SK-N-SH treated with all-trans-retinoic acid at 6 μM for 48 hours (cell line): ENCODE measurements at regions not wholly inside any gene's neighbourhood (a gene's known extent, or its start where the extent isn't known, plus 50 kb on each side); places are given as distances from the start of the nearest gene placed in this dataset.

ENCODE experiments used
- CSDC2 ChIP-seq: fragments of 250-450 bp; sonication (Bioruptor Pico); IDR thresholded peaks from 2 replicates; pipeline ENCODE4 v1.5.0; 2020; ENCODE audit warnings: mild to moderate bottlenecking, moderate library complexity
- ISL1 ChIP-seq: fragments of 250-450 bp; sonication (Bioruptor Pico); IDR thresholded peaks from 2 replicates; pipeline ENCODE4 v2.1.2; 2022; ENCODE audit warnings: mild to moderate bottlenecking, moderate library complexity
- PPARA ChIP-seq: fragments of 250-450 bp; sonication (Bioruptor Pico); IDR thresholded peaks from 2 replicates; pipeline ENCODE4 v1.5.0; 2020; ENCODE audit warnings: mild to moderate bottlenecking, borderline replicate concordance
- ZFP3 ChIP-seq: fragments of 250-450 bp; sonication (Bioruptor Pico); IDR thresholded peaks from 2 replicates; pipeline ENCODE4 v1.5.0; 2020; ENCODE audit warnings: mild to moderate bottlenecking, moderate library complexity
- TF ChIP-seq, protein P1 (sequence below): fragments of 250-450 bp; sonication (Bioruptor Pico); IDR thresholded peaks from 2 replicates; pipeline ENCODE4 v1.5.1; 2021; ENCODE audit warnings: mild to moderate bottlenecking, moderate library complexity

DNA sequence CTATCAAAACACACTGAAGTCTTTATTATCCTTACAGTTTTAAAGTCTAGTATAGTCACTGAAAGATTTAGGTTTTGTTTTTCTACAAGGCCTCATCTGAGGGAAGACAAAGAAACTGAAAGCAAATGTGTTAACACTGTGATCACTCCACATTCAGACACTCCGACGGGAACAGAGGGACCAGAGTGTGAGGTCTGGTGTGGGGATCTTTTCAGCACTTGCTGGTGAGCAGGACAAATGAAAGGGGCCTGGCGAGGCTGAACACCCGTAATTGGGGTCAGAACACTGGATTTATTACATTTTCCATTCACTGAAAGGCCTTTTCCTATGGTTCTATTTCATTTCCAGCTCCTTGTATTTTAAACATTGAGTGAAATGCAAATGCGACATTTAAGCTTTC, 910.5 kb downstream of the CDH11 start:
- no peak for TF ChIP-seq CSDC2 (CRISPR knock-in tag)
- TF ChIP-seq, protein P1, sequence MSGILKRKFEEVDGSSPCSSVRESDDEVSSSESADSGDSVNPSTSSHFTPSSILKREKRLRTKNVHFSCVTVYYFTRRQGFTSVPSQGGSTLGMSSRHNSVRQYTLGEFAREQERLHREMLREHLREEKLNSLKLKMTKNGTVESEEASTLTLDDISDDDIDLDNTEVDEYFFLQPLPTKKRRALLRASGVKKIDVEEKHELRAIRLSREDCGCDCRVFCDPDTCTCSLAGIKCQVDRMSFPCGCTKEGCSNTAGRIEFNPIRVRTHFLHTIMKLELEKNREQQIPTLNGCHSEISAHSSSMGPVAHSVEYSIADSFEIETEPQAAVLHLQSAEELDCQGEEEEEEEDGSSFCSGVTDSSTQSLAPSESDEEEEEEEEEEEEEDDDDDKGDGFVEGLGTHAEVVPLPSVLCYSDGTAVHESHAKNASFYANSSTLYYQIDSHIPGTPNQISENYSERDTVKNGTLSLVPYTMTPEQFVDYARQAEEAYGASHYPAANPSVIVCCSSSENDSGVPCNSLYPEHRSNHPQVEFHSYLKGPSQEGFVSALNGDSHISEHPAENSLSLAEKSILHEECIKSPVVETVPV (CRISPR knock-in tag): no peak
- TF ChIP-seq PPARA (CRISPR knock-in tag): no peak
- TF ChIP-seq ISL1: no peak
- TF ChIP-seq ZFP3: no peak
